22Rv1 (cell line): ENCODE measurements at regions not wholly inside any gene's neighbourhood (a gene's known extent, or its start where the extent isn't known, plus 50 kb on each side); places are given as distances from the start of the nearest gene placed in this dataset.

Experiments used
- H3K27ac ChIP-seq: fragments of 450-650 bp; 2 replicates; pipeline ENCODE4 v1.5.1; 2017
- ZFX ChIP-seq: fragments of 450-650 bp; IDR thresholded peaks from 2 replicates; pipeline ENCODE4 v1.6.1; 2017; ENCODE audit warnings: antibody characterized with exemption, borderline replicate concordance
- TF ChIP-seq, protein P1 (sequence below): fragments of 450-650 bp; IDR thresholded peaks from 2 replicates; pipeline ENCODE4 v1.5.1; 2017; ENCODE audit warnings: mild to moderate bottlenecking

DNA sequence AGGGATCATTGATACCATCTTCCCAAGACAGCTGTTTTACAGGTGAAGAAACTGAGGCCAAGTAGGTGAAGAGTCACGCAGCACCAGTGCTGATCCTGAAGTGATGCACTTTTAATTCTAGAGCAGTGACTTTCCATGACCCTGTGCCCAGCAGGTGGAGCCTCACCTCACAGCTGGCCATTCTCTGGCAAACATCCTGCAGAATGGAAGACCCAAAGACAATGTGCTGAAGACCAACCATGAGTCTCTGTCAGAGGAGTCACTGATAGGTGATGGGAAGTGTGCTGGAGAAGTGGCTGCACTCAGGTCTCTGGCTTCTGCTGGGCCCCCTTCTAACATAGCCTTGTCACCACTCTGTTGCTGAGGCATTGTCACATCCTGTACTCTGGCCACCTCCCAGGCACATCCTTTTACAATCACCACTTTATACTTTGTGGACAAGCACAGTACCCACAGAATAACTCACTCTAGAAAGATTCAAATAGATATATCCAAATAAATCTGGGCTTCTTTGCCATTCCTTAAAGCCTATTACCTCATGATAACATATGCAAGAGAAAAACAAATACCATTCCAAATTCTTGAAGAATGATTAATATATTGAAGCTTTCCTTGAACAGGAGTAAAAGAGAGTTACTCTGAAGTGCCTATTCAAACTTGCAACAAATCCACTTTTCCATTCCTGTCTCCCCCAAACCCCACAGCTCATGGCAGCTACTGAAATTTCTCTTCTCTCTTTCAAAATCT, 64.1 kb upstream of the SCOC start:
- H3K27ac ChIP-seq, result no peak overlapping the region
- no peak for TF ChIP-seq ZFX
- TF ChIP-seq, protein P1, sequence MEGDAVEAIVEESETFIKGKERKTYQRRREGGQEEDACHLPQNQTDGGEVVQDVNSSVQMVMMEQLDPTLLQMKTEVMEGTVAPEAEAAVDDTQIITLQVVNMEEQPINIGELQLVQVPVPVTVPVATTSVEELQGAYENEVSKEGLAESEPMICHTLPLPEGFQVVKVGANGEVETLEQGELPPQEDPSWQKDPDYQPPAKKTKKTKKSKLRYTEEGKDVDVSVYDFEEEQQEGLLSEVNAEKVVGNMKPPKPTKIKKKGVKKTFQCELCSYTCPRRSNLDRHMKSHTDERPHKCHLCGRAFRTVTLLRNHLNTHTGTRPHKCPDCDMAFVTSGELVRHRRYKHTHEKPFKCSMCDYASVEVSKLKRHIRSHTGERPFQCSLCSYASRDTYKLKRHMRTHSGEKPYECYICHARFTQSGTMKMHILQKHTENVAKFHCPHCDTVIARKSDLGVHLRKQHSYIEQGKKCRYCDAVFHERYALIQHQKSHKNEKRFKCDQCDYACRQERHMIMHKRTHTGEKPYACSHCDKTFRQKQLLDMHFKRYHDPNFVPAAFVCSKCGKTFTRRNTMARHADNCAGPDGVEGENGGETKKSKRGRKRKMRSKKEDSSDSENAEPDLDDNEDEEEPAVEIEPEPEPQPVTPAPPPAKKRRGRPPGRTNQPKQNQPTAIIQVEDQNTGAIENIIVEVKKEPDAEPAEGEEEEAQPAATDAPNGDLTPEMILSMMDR, result peak; percentile 36

GRCh38 chr4:140308366-140309123, 64.9 kb upstream of the SCOC start:
- TF ChIP-seq ZFX, result no peak
- TF ChIP-seq, protein P1, result no peak
- H3K27ac ChIP-seq, result no peak overlapping the region

DNA sequence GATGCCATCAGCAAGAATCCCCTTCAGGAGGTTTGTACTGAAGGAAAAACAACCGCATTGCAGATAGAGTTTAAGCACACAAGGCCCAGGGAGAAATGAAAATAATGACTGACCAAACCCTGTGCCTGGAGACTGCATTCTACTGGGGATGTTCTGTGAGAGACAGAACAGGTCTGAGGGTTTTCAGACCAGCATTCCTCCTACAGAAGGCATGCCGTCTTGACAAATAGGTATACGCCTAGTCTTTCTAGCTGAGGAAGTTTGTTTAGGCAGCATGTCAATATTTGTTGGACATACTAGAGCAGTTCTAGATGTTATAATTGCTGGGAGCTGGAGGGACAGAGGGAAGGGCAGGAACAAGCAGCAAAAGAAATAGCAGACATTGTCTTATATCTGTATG, 68.4 kb upstream of the SCOC start:
- 0 out of 2 replicates have a peak overlapping the region, but pooled peaks have one; percentile 23 for H3K27ac ChIP-seq
- TF ChIP-seq, protein P1, result no peak

DNA sequence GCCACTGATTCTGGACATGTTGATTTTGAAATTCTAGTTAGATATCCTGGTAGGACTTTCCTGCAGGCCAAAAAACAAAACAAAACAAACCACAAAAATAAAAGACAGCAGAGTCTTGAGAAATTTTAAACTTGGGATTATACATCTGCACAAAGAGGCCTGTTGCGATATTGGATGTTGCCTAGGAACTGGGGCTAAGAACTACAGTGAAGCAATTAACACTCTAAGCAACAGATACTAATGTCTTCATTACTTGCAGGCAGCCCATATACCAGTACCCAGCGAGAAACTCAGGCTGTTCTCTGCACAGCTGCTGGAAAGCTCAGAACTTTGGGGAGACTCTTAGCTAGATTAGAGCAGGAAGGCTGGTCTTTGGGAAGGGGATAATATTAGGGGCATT, 69.1 kb upstream of the SCOC start:
- no peak overlapping the region for H3K27ac ChIP-seq
- TF ChIP-seq, protein P1, result no peak
- no peak for TF ChIP-seq ZFX

- H3K27ac ChIP-seq, result no peak overlapping the region
- TF ChIP-seq, protein P1, result no peak
- no peak for TF ChIP-seq ZFX
These were observed 71.1 kb upstream of the SCOC start for GRCh38 chr4:140302151-140302859.

GRCh38 chr4:140300271-140300970, 73.0 kb upstream of the SCOC start:
- no peak for TF ChIP-seq ZFX
- TF ChIP-seq, protein P1, result no peak
- H3K27ac ChIP-seq, result no peak overlapping the region
